GM12878 (cell line): ENCODE measurements at regions not wholly inside any gene's neighbourhood (a gene's known extent, or its start where the extent isn't known, plus 50 kb on each side); places are given as distances from the start of the nearest gene placed in this dataset.
"Not testable (repeated sequence)": the region's sequence is repeated elsewhere in the genome, so short reads cannot be mapped to it uniquely, and the experiment has no call there.

Experiments used
- POLR2AphosphoS5 ChIP-seq: IDR thresholded peaks from 2 replicates; pipeline ENCODE4 v1.6.1; 2011; ENCODE audit warnings: mild to moderate bottlenecking, low read length, inconsistent platforms
- YY1 ChIP-seq: IDR thresholded peaks from 2 replicates; pipeline ENCODE4 v1.6.1; 2011; ENCODE audit warnings: low read depth, mild to moderate bottlenecking, low read length
- TF ChIP-seq, protein P1 (sequence below), 3 experiments: IDR thresholded peaks in 2 of 3; conservative IDR thresholded peaks in 1 of 3; 2 replicates each; pipeline ENCODE4 v1.5.1; 2011; ENCODE audit warnings: low read depth in 3 of 3, low read length in 3 of 3, mild to moderate bottlenecking in 3 of 3, control low read depth in 2 of 3, moderate library complexity in 2 of 3, inconsistent platforms in 1 of 3, mixed read lengths in 1 of 3; ENCODE audit not compliant: control insufficient read depth in 2 of 3, insufficient read depth in 1 of 3; ENCODE audit errors: extremely low read depth in 1 of 3

DNA sequence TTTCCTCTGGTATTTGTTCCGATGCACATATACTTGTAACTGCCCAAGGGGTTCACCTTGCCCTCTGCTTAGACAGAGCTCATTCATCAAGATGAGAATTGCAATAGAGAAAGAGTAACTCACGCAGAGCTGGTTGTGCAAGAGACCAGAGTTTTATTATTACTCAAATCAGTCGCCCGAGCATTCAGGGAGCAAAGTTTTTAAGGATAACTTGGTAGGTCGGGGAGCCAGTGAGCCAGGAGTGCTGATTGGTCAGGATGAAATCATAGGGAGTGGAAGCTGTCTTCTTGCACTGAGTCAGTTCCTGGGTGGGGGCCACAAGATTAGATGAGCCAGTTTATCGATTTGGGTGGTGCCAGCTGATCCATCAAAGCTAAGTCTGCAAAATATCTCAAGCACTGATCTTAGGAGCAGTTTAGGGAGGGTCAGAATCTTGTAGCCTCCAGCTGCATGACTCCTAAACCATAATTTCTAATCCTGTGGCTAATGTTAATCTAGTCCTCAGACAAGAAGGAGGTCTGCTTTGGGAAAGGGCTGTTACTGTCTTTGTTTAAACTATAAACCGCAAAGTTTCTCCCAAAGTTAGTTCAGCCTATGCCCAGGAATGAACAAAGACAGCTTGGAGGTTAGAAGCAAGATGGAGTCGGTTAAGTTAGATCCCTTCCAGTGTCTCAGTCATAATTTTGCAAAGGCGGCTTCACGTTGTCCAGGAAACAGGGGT lies 97.9 kb downstream of the TEX35 start:
- not testable (repeated sequence) for TF ChIP-seq POLR2AphosphoS5, YY1
- TF ChIP-seq, protein P1, sequence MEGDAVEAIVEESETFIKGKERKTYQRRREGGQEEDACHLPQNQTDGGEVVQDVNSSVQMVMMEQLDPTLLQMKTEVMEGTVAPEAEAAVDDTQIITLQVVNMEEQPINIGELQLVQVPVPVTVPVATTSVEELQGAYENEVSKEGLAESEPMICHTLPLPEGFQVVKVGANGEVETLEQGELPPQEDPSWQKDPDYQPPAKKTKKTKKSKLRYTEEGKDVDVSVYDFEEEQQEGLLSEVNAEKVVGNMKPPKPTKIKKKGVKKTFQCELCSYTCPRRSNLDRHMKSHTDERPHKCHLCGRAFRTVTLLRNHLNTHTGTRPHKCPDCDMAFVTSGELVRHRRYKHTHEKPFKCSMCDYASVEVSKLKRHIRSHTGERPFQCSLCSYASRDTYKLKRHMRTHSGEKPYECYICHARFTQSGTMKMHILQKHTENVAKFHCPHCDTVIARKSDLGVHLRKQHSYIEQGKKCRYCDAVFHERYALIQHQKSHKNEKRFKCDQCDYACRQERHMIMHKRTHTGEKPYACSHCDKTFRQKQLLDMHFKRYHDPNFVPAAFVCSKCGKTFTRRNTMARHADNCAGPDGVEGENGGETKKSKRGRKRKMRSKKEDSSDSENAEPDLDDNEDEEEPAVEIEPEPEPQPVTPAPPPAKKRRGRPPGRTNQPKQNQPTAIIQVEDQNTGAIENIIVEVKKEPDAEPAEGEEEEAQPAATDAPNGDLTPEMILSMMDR (IDR thresholded peaks at IDR 0.05 in 2 of 3, conservative IDR thresholded peaks at IDR 0.05 in 1 of 3; ENCODE audit: control insufficient read depth in 2 of 3, extremely low read depth in 1 of 3, insufficient read depth in 1 of 3, low read depth in 3 of 3, low read length in 3 of 3) = not testable (repeated sequence)
